A549 (cell line): ENCODE measurements at regions not wholly inside any gene's neighbourhood (a gene's known extent, or its start where the extent isn't known, plus 50 kb on each side); places are given as distances from the start of the nearest gene placed in this dataset.
"Not testable (repeated sequence)": the region's sequence is repeated elsewhere in the genome, so short reads cannot be mapped to it uniquely, and the experiment has no call there.

ENCODE experiments used
- ATAC-seq, 2 experiments: fragments of 200-7000 bp in 1 of 2; fragments of >200 bp in 1 of 2; cut with Nextera tagmentation in 1 of 2; cut with Tn5 transposase in 1 of 2; 3 replicates each; pipeline versions ENCODE4 v1.8.0 to v1.9.1; 2018 to 2020; ENCODE audit warnings: mild to moderate bottlenecking in 1 of 2, moderate library complexity in 1 of 2
- CTCF ChIA-PET: fragments of 300-600 bp; sonication (Branson Sonifier 250); formaldehyde crosslinking; extraction: SDS; loops from one replicate; lab custom pipeline; 2021; ENCODE audit warnings: antibody characterized with exemption, inconsistent platforms; lab: Yijun Ruan, JAX
- POLR2A ChIA-PET: fragments of 350-600 bp; formaldehyde crosslinking; extraction: SDS; loops from one replicate; lab custom pipeline; 2021; ENCODE audit warnings: antibody characterized with exemption, inconsistent platforms; lab: Yijun Ruan, JAX
- DNase-seq, 2 experiments: peaks; one replicate each; pipeline versions ENCODE4 v3.0.0 to v3.0.0-alpha.2; 2011 to 2016; ENCODE audit warnings: low read depth in 1 of 2, low spot score in 1 of 2
- FAIRE-seq: peaks from 2 replicates; lab custom pipeline; 2011; peaks lifted over from hg19 to GRCh38; lab: Jason Lieb, UNC
- H3K27ac ChIP-seq, 2 experiments: fragments of >200 bp; sonication (Bioruptor Twin); formaldehyde crosslinking; 3 replicates each; pipeline ENCODE4 v1.5.1; 2016 to 2017
- H3K4me1 ChIP-seq: fragments of >200 bp; sonication (Bioruptor Twin); formaldehyde crosslinking; 3 replicates; pipeline ENCODE4 v1.6.1; 2016
- H3K4me2 ChIP-seq: fragments of >200 bp; sonication (Bioruptor Twin); formaldehyde crosslinking; 3 replicates; pipeline ENCODE4 v1.6.1; 2016
- H3K4me3 ChIP-seq: fragments of >200 bp; sonication (Bioruptor Twin); formaldehyde crosslinking; 3 replicates; pipeline ENCODE4 v1.5.1; 2016
- H3K9me3 ChIP-seq: fragments of >200 bp; sonication (Bioruptor Twin); formaldehyde crosslinking; 3 replicates; pipeline ENCODE4 v1.6.1; 2016
- ATOH8 ChIP-seq: fragments of 250-450 bp; sonication (Bioruptor Pico); IDR thresholded peaks from 2 replicates; pipeline ENCODE4 v1.5.0; 2020; ENCODE audit warnings: low read depth, mild to moderate bottlenecking, moderate library complexity
- CBX8 ChIP-seq: fragments of 200-600 bp; sonication (generic); IDR thresholded peaks from 2 replicates; pipeline ENCODE4 v1.6.1; 2016
- CHD2 ChIP-seq: fragments of 150-350 bp; IDR thresholded peaks from 2 replicates; pipeline ENCODE4 v1.6.1; 2014; ENCODE audit warnings: low read length; ENCODE audit not compliant: partially characterized antibody
- CHD4 ChIP-seq: fragments of 200-600 bp; sonication (generic); IDR thresholded peaks from 2 replicates; pipeline ENCODE4 v1.6.1; 2016; ENCODE audit warnings: antibody characterized with exemption, mild to moderate bottlenecking, borderline replicate concordance
- CTCF ChIP-seq: fragments of >200 bp; sonication (Bioruptor Twin); formaldehyde crosslinking; IDR thresholded peaks from 3 replicates; pipeline ENCODE4 v1.5.1; 2016
- EHF ChIP-seq: fragments of 250-450 bp; sonication (Bioruptor Pico); IDR thresholded peaks from 2 replicates; pipeline ENCODE4 v1.5.0; 2020; ENCODE audit warnings: mild to moderate bottlenecking
- FOSB ChIP-seq: fragments of 250-450 bp; sonication (Bioruptor Pico); IDR thresholded peaks from 2 replicates; pipeline ENCODE4 v1.5.0; 2020; ENCODE audit warnings: mild to moderate bottlenecking, moderate library complexity
- HES2 ChIP-seq: fragments of >200 bp; sonication (Bioruptor Twin); formaldehyde crosslinking; IDR thresholded peaks from 2 replicates; pipeline ENCODE4 v1.6.1; 2016
- HEYL ChIP-seq: fragments of 250-450 bp; sonication (Bioruptor Pico); IDR thresholded peaks from 2 replicates; pipeline ENCODE4 v1.8.0; 2021; ENCODE audit warnings: mild to moderate bottlenecking, moderate library complexity
- KDM1A ChIP-seq: fragments of 200-600 bp; sonication (generic); IDR thresholded peaks from 2 replicates; pipeline ENCODE4 v1.6.1; 2016; ENCODE audit warnings: low read depth, mild to moderate bottlenecking
- KDM5A ChIP-seq: fragments of 200-600 bp; sonication (generic); IDR thresholded peaks from 2 replicates; pipeline ENCODE4 v1.6.1; 2016; ENCODE audit warnings: antibody characterized with exemption, mild to moderate bottlenecking
- MAFK ChIP-seq: fragments of 450-650 bp; IDR thresholded peaks from 2 replicates; pipeline ENCODE4 v1.6.1; 2014; ENCODE audit not compliant: partially characterized antibody
- MYC ChIP-seq: IDR thresholded peaks from 2 replicates; pipeline ENCODE4 v1.6.1; 2012; ENCODE audit warnings: mild to moderate bottlenecking, inconsistent platforms, low read length, improper control_type of control experiment, borderline replicate concordance
- NFE2L2 ChIP-seq: fragments of 150-350 bp; conservative IDR thresholded peaks from 2 replicates; pipeline ENCODE4 v1.6.1; 2014; ENCODE audit warnings: low read length
- NPAS2 ChIP-seq: fragments of 250-450 bp; sonication (Bioruptor Pico); IDR thresholded peaks from 2 replicates; pipeline ENCODE4 v1.8.0; 2022; ENCODE audit warnings: mild to moderate bottlenecking, moderate library complexity, borderline replicate concordance
- RARB ChIP-seq: fragments of 250-450 bp; sonication (Bioruptor Pico); IDR thresholded peaks from 2 replicates; pipeline ENCODE4 v1.8.0; 2021; ENCODE audit warnings: mild to moderate bottlenecking, moderate library complexity
- REST ChIP-seq: fragments of 200-600 bp; sonication (generic); IDR thresholded peaks from 2 replicates; pipeline ENCODE4 v1.6.1; 2016; ENCODE audit warnings: antibody characterized with exemption, mild to moderate bottlenecking, moderate library complexity
- RFX5 ChIP-seq: fragments of 450-650 bp; IDR thresholded peaks from 2 replicates; pipeline ENCODE4 v1.7.1; 2014; ENCODE audit warnings: antibody characterized with exemption, mild to moderate bottlenecking, moderate library complexity
- SMC3 ChIP-seq: fragments of >200 bp; sonication (Bioruptor Twin); formaldehyde crosslinking; IDR thresholded peaks from 3 replicates; pipeline ENCODE4 v1.6.1; 2018; ENCODE audit warnings: inconsistent platforms
- SREBF2 ChIP-seq: fragments of 450-650 bp; IDR thresholded peaks from 2 replicates; pipeline ENCODE4 v1.6.1; 2014; ENCODE audit warnings: mild to moderate bottlenecking, moderate library complexity
- TFCP2L1 ChIP-seq: fragments of 250-450 bp; sonication (Bioruptor Pico); IDR thresholded peaks from 2 replicates; pipeline ENCODE4 v1.5.0; 2021; ENCODE audit warnings: mild to moderate bottlenecking
- TP53 ChIP-seq: fragments of 250-450 bp; sonication (Bioruptor Pico); IDR thresholded peaks from 2 replicates; pipeline ENCODE4 v1.5.0; 2021; ENCODE audit warnings: mild to moderate bottlenecking, moderate library complexity
- ZC3H11A ChIP-seq: fragments of 450-650 bp; IDR thresholded peaks from 2 replicates; pipeline ENCODE4 v1.6.1; 2014; ENCODE audit warnings: antibody characterized with exemption, mild to moderate bottlenecking
- ZFP36 ChIP-seq: fragments of 450-650 bp; IDR thresholded peaks from 2 replicates; pipeline ENCODE4 v1.6.1; 2014; ENCODE audit warnings: borderline replicate concordance; ENCODE audit not compliant: partially characterized antibody
- WGBS: methylation state at CpG from one replicate; pipeline ENCODE4 v1.1.6; 2017; ENCODE audit errors: missing lambda C conversion rate; 5-methylcytosine and 5-hydroxymethylcytosine counted together

- no peak overlapping the region for H3K27ac ChIP-seq
- no peaks in the 10 kb centered on the region for H3K4me1 ChIP-seq
- ATAC-seq (no peak), FAIRE-seq (no peak), DNase-seq (no peak)
- 38% methylated on average over 3 of the region's 3 CpGs for WGBS
- H3K9me3 ChIP-seq = no peaks in the 10 kb centered on the region
- POLR2A ChIA-PET = no interaction called here
- TF ChIP-seq NFE2L2 (no peak), SMC3 (no peak), KDM5A (no peak), HEYL (CRISPR knock-in tag) (no peak)
- no peak overlapping the region for H3K4me2 ChIP-seq
- CTCF ChIA-PET = no interaction called here
- no peak overlapping the region for H3K4me3 ChIP-seq
Observed at GRCh38 chr12:58703866-58704265, 216.4 kb downstream of the LRIG3 start.

- H3K27ac ChIP-seq, POLR2A ChIA-PET, CTCF ChIA-PET, H3K4me2 ChIP-seq, FAIRE-seq, H3K4me3 ChIP-seq, DNase-seq, ATAC-seq, H3K4me1 ChIP-seq, H3K9me3 ChIP-seq: not testable (repeated sequence)
Observed at GRCh38 chr12:58704770-58705169, 215.5 kb downstream of the LRIG3 start.

GRCh38 chr12:58710901-58711300 lies 209.4 kb downstream of the LRIG3 start:
- CTCF ChIA-PET = no interaction called here
- Histone ChIP-seq H3K27ac (no peak overlapping the region), H3K4me1 (no peaks in the 10 kb centered on the region), H3K4me3 (no peak overlapping the region), H3K9me3 (no peaks in the 10 kb centered on the region), H3K4me2 (no peak overlapping the region)
- TF ChIP-seq RFX5 = no peak
- TF ChIP-seq CHD2 = no peak
- TF ChIP-seq ATOH8 (CRISPR knock-in tag) = no peak
- TF ChIP-seq HEYL (CRISPR knock-in tag) = no peak
- TF ChIP-seq MYC = no peak
- TF ChIP-seq SMC3 = no peak
- no peak for TF ChIP-seq TFCP2L1 (CRISPR knock-in tag)
- POLR2A ChIA-PET = no interaction called here
- FAIRE-seq (no peak), DNase-seq (no peak), ATAC-seq (no peak)

- no peak overlapping the region for H3K4me3 ChIP-seq
- H3K27ac ChIP-seq = no peak overlapping the region
- no peak for TF ChIP-seq ZC3H11A
- TF ChIP-seq NPAS2 (CRISPR knock-in tag) = no peak
- TF ChIP-seq CBX8 = no peak
- no peak for TF ChIP-seq CHD4
- no peak for TF ChIP-seq EHF
- TF ChIP-seq ZFP36 = no peak
- TF ChIP-seq HEYL (CRISPR knock-in tag) = no peak
- FAIRE-seq (no peak), ATAC-seq (no peak), DNase-seq (no peak)
- H3K4me1 ChIP-seq = no peaks in the 10 kb centered on the region
- no peaks in the 10 kb centered on the region for H3K9me3 ChIP-seq
- H3K4me2 ChIP-seq = no peak overlapping the region
- POLR2A ChIA-PET = no interaction called here
- 10% methylated on average over 4 of the region's 4 CpGs for WGBS
- CTCF ChIA-PET = no interaction called here
Observed at GRCh38 chr12:58711974-58712373, 208.3 kb downstream of the LRIG3 start.

- Histone ChIP-seq H3K9me3 (no peaks in the 10 kb centered on the region), H3K27ac (no peak overlapping the region), H3K4me2 (no peak overlapping the region), H3K4me3 (no peak overlapping the region), H3K4me1 (no peaks in the 10 kb centered on the region)
- FAIRE-seq (no peak), DNase-seq (no peak), ATAC-seq (no peak)
- POLR2A ChIA-PET = no interaction called here
- CTCF ChIA-PET = no interaction called here
- WGBS = 59% methylated on average over 1 of the region's 1 CpG
- TF ChIP-seq KDM5A (no peak), CTCF (no peak), ZC3H11A (no peak), SREBF2 (no peak), RARB (CRISPR knock-in tag) (no peak), NFE2L2 (no peak), TP53 (CRISPR knock-in tag) (no peak), FOSB (CRISPR knock-in tag) (no peak), KDM1A (no peak), HES2 (no peak), MAFK (no peak), REST (no peak), CHD2 (no peak)
Observed at GRCh38 chr12:58712976-58713375, 207.3 kb downstream of the LRIG3 start.
